Spinal cord (tissue), 9 donors: ENCODE measurements at regions not wholly inside any gene's neighbourhood (a gene's known extent, or its start where the extent isn't known, plus 50 kb on each side); places are given as distances from the start of the nearest gene placed in this dataset.

Experiments used
- DNase-seq, 6 donors: peaks; one replicate each; pipeline versions ENCODE4 v3.0.0 to v3.0.0-alpha.2; 2013 to 2015; ENCODE audit warnings: low spot score in 6 of 6, low read depth in 4 of 6
- H3K27ac ChIP-seq: one replicate; pipeline ENCODE4 v1.5.1; 2013; ENCODE audit warnings: low read depth, low read length, control low read depth
- H3K27me3 ChIP-seq: one replicate; pipeline ENCODE4 v1.6.1; 2013; ENCODE audit warnings: low read length; ENCODE audit not compliant: control insufficient read depth, insufficient read depth
- H3K36me3 ChIP-seq: one replicate; pipeline ENCODE4 v1.6.1; 2013; ENCODE audit warnings: low read length; ENCODE audit not compliant: control insufficient read depth, insufficient read depth
- H3K4me1 ChIP-seq: one replicate; pipeline ENCODE4 v1.6.1; 2013; ENCODE audit warnings: low read length; ENCODE audit not compliant: control insufficient read depth, insufficient read depth
- H3K4me3 ChIP-seq: one replicate; pipeline ENCODE4 v1.5.1; 2013; ENCODE audit warnings: low read depth, low read length, control low read depth
- H3K9me3 ChIP-seq: one replicate; pipeline ENCODE4 v1.6.1; 2013; ENCODE audit warnings: low read length; ENCODE audit not compliant: control insufficient read depth, insufficient read depth
- WGBS: methylation state at CpG from one replicate; pipeline ENCODE4 v1.1.5; 2013; ENCODE audit warnings: missing lambda C conversion rate; ENCODE audit not compliant: insufficient coverage; 5-methylcytosine and 5-hydroxymethylcytosine counted together
- donor health status: healthy.

- Histone ChIP-seq H3K36me3 (no peaks in the 10 kb centered on the region), H3K4me1 (peaks cover 9% of the 10 kb centered on the region), H3K9me3 (no peaks in the 10 kb centered on the region), H3K27me3 (peaks cover 16% of the 10 kb centered on the region), H3K4me3 (no peak overlapping the region), H3K27ac (no peak overlapping the region)
- WGBS, result 91% methylated on average over 3 of the region's 3 CpGs
- no peak for DNase-seq
These were observed 50.0 kb upstream of the SLC19A1 start for GRCh38 chr21:45592208-45592619.

DNA sequence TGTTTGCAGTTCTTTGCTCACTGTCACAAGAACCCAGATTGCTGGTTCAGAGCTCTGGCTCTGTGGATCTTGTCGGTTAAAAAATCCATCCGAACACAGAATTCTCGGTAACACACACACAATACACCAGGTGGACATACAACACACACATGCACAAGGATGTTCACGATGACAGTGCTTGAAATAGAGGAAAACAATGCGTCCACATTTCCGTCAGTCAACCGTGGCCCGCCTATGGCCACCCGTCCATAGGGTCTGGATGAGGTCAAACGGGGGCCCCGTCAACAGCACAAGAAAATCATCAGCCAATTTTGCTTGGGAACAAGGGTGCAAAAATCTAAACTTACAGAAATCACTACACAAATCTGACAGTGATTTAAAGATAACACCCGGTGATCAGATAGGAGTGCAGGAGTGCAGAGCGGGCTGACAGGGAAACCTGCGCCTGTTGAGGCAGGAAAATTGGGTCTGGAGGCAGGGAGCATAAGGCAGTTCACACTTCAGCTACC lies 50.4 kb upstream of the SLC19A1 start:
- H3K27me3 ChIP-seq, result peaks cover 16% of the 10 kb centered on the region
- H3K4me1 ChIP-seq, result peaks cover 9% of the 10 kb centered on the region
- no peak for DNase-seq
- H3K36me3 ChIP-seq, result no peaks in the 10 kb centered on the region
- no peak overlapping the region for H3K27ac ChIP-seq
- no peaks in the 10 kb centered on the region for H3K9me3 ChIP-seq
- WGBS, result 86% methylated on average over 10 of the region's 14 CpGs
- H3K4me3 ChIP-seq, result no peak overlapping the region

DNA sequence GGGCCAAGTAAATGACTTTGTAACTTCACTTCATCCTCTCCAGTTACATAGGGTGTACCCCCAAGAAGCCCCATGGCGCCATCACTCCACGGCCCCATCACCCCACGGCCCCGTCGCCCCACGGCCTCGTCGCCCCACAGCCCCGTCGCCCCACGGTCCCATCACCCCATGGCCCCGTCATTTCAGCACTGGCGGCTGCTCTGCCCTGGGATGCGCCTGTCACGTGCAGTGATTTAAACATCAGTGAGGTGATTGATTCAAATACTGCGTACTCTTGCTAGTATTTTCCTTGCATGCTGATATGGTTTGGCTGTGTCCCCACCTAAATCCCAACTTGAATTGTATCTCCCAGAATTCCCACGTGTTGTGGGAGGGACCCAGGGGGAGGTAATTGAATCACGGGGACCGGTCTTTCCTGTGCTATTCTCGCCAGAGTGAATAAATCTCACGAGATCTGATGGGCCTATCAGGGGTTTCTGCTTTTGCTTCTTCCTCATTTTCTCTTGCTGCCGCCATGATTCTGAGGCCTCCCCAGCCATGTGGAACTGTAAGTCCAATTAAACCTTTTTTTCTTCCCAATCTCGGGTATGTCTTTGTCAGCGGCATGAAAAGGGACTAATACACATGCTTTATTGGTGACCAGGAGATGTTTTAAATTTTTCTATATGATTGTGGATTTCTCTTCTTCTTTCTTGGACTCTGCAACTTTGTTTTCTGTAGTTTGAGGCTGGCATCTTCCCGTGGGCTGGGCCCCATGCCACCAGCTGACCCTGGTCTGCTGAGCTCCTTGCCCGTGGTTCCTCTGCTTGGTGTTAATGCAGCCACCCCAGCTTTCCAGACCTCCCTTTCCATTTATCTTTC lies 50.1 kb upstream of the PCBP3 start:
- 58% methylated on average over 11 of the region's 26 CpGs for WGBS
- DNase-seq, result peak in 1 of 6 donors; percentile 27

More for the DNA sequence above, 50.1 kb upstream of the PCBP3 start:
- H3K4me1 ChIP-seq, result peaks cover 9% of the 10 kb centered on the region
- no peak overlapping the region for H3K4me3 ChIP-seq
- no peaks in the 10 kb centered on the region for H3K9me3 ChIP-seq
- H3K27me3 ChIP-seq, result peaks cover 16% of the 10 kb centered on the region
- H3K27ac ChIP-seq, result no peak overlapping the region
- H3K36me3 ChIP-seq, result no peaks in the 10 kb centered on the region
